Body of pancreas (tissue), 4 donors: ENCODE measurements at regions not wholly inside any gene's neighbourhood (a gene's known extent, or its start where the extent isn't known, plus 50 kb on each side); places are given as distances from the start of the nearest gene placed in this dataset.

Experiments
- POLR2A ChIP-seq, 3 donors: fragments of 450-650 bp; IDR thresholded peaks; one replicate each; pipeline ENCODE4 v1.6.1; 2016; ENCODE audit warnings: antibody characterized with exemption in 3 of 3, mild to moderate bottlenecking in 2 of 3
- TF ChIP-seq, protein P1 (sequence below), 7 experiments: fragments of 450-650 bp in 4 of 7; fragments of 200-600 bp in 3 of 7; sonication (generic) in 3 of 7; IDR thresholded peaks; one replicate each; pipeline ENCODE4 v1.5.1; 2016 to 2019; ENCODE audit warnings: antibody characterized with exemption in 7 of 7

DNA sequence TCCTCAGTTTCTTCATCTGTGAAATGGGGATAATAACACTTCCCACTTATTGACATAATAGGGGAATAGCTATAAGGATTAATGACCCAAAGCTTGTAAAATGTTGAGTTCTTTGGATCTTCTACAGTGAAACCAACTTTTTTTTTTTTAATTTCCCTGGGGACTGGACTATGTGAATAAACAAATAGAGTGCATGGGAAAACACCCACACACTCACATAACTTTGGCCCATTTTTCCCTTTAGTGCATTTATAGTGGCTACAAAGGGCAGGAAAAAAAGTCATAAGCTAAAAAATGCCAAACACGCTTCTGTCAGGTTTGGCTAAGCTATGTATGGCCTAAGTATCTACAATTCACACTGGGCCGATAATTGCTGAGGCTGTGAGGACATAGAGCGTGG, 406.2 kb upstream of the JAG1 start:
- TF ChIP-seq, protein P1, sequence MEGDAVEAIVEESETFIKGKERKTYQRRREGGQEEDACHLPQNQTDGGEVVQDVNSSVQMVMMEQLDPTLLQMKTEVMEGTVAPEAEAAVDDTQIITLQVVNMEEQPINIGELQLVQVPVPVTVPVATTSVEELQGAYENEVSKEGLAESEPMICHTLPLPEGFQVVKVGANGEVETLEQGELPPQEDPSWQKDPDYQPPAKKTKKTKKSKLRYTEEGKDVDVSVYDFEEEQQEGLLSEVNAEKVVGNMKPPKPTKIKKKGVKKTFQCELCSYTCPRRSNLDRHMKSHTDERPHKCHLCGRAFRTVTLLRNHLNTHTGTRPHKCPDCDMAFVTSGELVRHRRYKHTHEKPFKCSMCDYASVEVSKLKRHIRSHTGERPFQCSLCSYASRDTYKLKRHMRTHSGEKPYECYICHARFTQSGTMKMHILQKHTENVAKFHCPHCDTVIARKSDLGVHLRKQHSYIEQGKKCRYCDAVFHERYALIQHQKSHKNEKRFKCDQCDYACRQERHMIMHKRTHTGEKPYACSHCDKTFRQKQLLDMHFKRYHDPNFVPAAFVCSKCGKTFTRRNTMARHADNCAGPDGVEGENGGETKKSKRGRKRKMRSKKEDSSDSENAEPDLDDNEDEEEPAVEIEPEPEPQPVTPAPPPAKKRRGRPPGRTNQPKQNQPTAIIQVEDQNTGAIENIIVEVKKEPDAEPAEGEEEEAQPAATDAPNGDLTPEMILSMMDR (IDR thresholded peaks at IDR 0.05): no peak
- no peak for TF ChIP-seq POLR2A (IDR thresholded peaks at IDR 0.05)
